ENCODE measurements at regions not wholly inside any gene's neighbourhood (a gene's known extent, or its start where the extent isn't known, plus 50 kb on each side); places are given as distances from the start of the nearest gene placed in this dataset.

- Histone ChIP-seq H3K27me3 (ENCODE audit: control insufficient read depth in 4 of 4, insufficient read depth in 4 of 4, low read length in 3 of 4) (peaks cover 0 to 4% (median 0%) of the 10 kb centered on the region in 4 donors), H3K9me3 (ENCODE audit: control insufficient read depth in 4 of 4, low read length in 3 of 4) (no peaks in the 10 kb centered on the region), H3K9ac (ENCODE audit: low read depth in 1 of 2, low read length in 2 of 2) (no peak overlapping the region), H3K27ac (ENCODE audit: low read depth in 1 of 2, low read length in 2 of 2) (no peak overlapping the region), H3K4me1 (ENCODE audit: control insufficient read depth in 4 of 4, insufficient read depth in 4 of 4, low read length in 3 of 4) (no peaks in the 10 kb centered on the region), H3K4me3 (ENCODE audit: low read depth in 1 of 3, low read length in 3 of 3) (no peak overlapping the region), H3K36me3 (ENCODE audit: control insufficient read depth in 4 of 4, insufficient read depth in 3 of 4, low read depth in 1 of 4, low read length in 3 of 4) (no peaks in the 10 kb centered on the region)
- TF ChIP-seq HNF4G (IDR thresholded peaks at IDR 0.05) (no peak), YY1 (IDR thresholded peaks at IDR 0.05) (no peak), HNF4A (conservative IDR thresholded peaks at IDR 0.05) (no peak), TAF1 (conservative IDR thresholded peaks at IDR 0.05) (no peak), RXRA (IDR thresholded peaks at IDR 0.05) (no peak), ATF3 (IDR thresholded peaks at IDR 0.05) (no peak), REST (IDR thresholded peaks at IDR 0.05) (no peak), NR2F2 (IDR thresholded peaks at IDR 0.05) (no peak), RAD21 (IDR thresholded peaks at IDR 0.05) (no peak), ZBTB33 (IDR thresholded peaks at IDR 0.05) (no peak), JUND (IDR thresholded peaks at IDR 0.05) (no peak), MAX (IDR thresholded peaks at IDR 0.05) (no peak), EGR1 (IDR thresholded peaks at IDR 0.05; ENCODE audit: low read depth in 2 of 2) (no peak), SP1 (IDR thresholded peaks at IDR 0.05) (no peak)
- WGBS = 28% methylated on average over 1 of the region's 1 CpG
- DNase-seq (ENCODE audit: low spot score) = no peak
Measured at GRCh38 chr2:79292239-79292957, 132.8 kb upstream of the REG3A start.

- 81% methylated on average over 3 of the region's 3 CpGs for WGBS
- Histone ChIP-seq H3K36me3 (ENCODE audit: control insufficient read depth in 4 of 4, insufficient read depth in 3 of 4, low read depth in 1 of 4, low read length in 3 of 4) (no peaks in the 10 kb centered on the region), H3K4me1 (ENCODE audit: control insufficient read depth in 4 of 4, insufficient read depth in 4 of 4, low read length in 3 of 4) (no peaks in the 10 kb centered on the region), H3K9me3 (ENCODE audit: control insufficient read depth in 4 of 4, low read length in 3 of 4) (peaks cover 0 to 2% (median 0%) of the 10 kb centered on the region in 4 donors), H3K4me3 (ENCODE audit: low read depth in 1 of 3, low read length in 3 of 3) (no peak overlapping the region), H3K9ac (ENCODE audit: low read depth in 1 of 2, low read length in 2 of 2) (no peak overlapping the region), H3K27me3 (ENCODE audit: control insufficient read depth in 4 of 4, insufficient read depth in 4 of 4, low read length in 3 of 4) (peaks cover 0 to 4% (median 0%) of the 10 kb centered on the region in 4 donors), H3K27ac (ENCODE audit: low read depth in 1 of 2, low read length in 2 of 2) (no peak overlapping the region)
- DNase-seq (ENCODE audit: low spot score) = no peak
- TF ChIP-seq RXRA (IDR thresholded peaks at IDR 0.05) = no peak
- no peak for TF ChIP-seq FOXA2 (IDR thresholded peaks at IDR 0.05)
- no peak for TF ChIP-seq RAD21 (IDR thresholded peaks at IDR 0.05)
- TF ChIP-seq FOXA1 (IDR thresholded peaks at IDR 0.05) = no peak
- TF ChIP-seq JUND (IDR thresholded peaks at IDR 0.05) = no peak
- no peak for TF ChIP-seq TAF1 (conservative IDR thresholded peaks at IDR 0.05)
Measured at GRCh38 chr2:79275863-79276262, 116.3 kb upstream of the REG3A start.
